ENCODE measurements at regions not wholly inside any gene's neighbourhood (a gene's known extent, or its start where the extent isn't known, plus 50 kb on each side); places are given as distances from the start of the nearest gene placed in this dataset.

DNA sequence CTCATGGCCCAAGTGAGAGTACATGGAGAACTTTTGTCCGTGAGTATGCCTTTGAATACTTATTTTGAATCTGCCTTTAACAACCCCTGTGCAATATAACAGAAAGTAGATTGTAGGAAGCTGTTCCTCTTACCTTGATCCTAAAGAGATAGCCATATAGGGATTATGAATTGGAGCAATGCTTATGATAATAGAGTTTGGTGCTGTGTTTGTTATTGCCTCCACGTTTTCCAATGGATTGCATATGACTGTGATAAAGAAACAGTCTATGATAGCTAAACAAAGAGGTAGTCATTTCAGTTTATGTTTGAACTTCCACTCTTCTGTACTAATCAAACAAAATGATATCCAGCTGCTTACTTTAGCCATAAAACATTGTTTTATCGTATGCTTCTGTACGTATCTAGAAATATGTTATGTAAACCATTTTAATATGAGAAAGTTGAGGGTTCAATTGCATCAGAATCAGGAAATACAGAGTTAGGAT, 199.6 kb upstream of the RGMB start:
- TF ChIP-seq, protein P1, sequence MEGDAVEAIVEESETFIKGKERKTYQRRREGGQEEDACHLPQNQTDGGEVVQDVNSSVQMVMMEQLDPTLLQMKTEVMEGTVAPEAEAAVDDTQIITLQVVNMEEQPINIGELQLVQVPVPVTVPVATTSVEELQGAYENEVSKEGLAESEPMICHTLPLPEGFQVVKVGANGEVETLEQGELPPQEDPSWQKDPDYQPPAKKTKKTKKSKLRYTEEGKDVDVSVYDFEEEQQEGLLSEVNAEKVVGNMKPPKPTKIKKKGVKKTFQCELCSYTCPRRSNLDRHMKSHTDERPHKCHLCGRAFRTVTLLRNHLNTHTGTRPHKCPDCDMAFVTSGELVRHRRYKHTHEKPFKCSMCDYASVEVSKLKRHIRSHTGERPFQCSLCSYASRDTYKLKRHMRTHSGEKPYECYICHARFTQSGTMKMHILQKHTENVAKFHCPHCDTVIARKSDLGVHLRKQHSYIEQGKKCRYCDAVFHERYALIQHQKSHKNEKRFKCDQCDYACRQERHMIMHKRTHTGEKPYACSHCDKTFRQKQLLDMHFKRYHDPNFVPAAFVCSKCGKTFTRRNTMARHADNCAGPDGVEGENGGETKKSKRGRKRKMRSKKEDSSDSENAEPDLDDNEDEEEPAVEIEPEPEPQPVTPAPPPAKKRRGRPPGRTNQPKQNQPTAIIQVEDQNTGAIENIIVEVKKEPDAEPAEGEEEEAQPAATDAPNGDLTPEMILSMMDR (IDR thresholded peaks at IDR 0.05; ENCODE audit: control insufficient read depth, extremely low read depth, insufficient read depth): no peak
- H3K4me3 ChIP-seq (ENCODE audit: low read depth, low read length): no peak overlapping the region
- DNase-seq (ENCODE audit: low read depth): no peak

DNA sequence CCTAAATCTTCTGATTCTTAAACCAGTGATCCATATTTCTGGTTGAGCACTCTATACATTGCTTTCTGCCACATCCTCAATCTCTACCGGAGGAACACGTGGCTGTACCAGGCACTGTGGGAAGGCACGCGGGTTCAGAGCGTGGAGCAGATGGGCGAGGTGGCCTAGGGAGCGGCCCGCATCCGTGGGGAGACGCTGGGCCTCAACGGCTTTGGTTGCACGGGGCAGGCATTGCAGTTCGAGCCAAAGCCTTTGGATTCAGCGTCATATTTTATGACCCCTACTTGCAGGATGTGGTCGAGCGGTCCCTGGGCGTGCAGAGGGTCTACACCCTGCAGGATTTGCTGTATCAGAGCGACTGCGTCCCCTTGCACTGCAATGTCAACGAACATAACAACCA, 197.2 kb upstream of the RGMB start:
- H3K4me3 ChIP-seq (ENCODE audit: low read depth, low read length): no peak overlapping the region
- DNase-seq (ENCODE audit: low read depth): no peak
- TF ChIP-seq, protein P1 (IDR thresholded peaks at IDR 0.05; ENCODE audit: control insufficient read depth, extremely low read depth, insufficient read depth): no peak

DNA sequence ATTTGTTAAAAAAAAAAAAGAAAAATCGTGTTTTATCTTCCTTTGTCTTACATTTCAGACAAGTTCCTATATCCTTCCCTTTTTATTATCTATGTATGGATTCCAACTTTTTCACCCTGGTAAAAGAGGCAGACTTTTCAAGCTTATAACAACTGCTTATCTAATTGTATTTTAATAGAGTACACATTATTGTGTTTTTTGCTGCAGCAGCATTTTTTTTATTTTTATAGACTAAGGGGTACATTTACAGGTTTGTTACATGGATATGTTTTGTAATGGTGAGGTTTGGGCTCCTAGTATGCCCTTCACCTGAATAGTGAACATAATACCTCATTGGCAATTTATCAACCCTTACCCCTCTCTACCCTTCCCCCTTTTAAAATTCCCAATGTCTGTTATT, 195.0 kb upstream of the RGMB start:
- H3K4me3 ChIP-seq (ENCODE audit: low read depth, low read length): no peak overlapping the region
- TF ChIP-seq, protein P1 (IDR thresholded peaks at IDR 0.05; ENCODE audit: control insufficient read depth, extremely low read depth, insufficient read depth): no peak
- DNase-seq (ENCODE audit: low read depth): no peak

DNA sequence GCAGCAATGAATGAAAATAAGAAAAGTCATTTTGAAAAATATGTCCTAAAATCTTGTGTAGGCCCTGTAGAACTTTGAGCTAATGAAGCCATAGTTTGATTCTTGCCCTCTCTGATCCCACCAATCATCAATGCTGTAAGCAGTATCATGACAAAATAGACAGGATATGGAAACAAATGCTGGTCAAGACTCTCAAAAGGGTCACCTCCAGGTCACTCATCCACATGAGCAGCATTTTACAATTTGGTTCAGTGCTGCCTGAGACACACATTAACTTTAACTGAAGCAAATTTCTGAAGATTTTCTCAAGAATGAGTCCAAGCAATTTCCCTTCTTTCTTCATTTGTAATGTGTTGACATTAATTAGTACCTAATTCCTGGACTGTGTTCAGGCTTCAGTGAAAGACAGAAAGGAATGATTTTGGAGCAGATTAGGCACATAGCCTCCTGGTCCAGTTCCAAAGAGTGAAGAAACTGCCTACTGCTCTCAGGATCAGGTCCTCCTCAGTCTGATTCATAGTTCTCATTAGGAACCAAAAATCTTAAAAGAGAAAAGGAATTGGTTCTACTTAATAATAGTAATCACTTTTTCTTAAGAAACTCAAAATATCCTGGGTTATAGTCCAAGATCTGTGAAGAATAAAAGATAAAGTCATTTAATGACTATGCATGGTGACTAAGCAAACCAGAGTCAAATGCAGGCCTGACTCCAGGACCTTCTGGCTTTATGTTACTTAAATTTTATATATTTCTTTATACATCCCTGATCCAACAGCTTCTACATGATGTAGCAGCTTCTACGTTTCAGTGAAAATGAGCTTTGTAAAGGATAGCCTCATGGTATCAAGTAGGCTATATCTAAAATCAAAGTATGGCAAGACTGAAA, 192.1 kb upstream of the RGMB start:
- H3K4me3 ChIP-seq (ENCODE audit: low read depth, low read length): no peak overlapping the region
- no peak for DNase-seq (ENCODE audit: low read depth)
- TF ChIP-seq, protein P1 (IDR thresholded peaks at IDR 0.05; ENCODE audit: control insufficient read depth, extremely low read depth, insufficient read depth): no peak

DNA sequence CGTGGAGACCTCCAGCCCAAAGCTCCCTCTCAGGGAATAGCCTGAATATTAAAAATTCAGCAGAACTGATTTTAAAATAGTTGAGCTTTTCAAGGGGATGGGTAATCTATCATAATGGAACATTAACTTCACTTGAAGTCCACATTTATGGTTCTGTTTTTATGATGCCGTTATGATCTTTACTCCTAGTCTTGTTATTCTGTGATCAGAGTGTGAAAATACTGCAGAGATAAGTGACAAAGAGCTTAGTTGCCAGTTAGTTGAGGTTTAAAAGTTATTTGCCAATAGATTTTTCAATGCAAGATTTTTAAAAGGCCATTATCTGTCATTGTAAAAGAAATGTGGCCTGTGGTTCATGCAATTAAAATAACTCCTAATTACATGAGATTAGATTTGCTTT, 189.9 kb upstream of the RGMB start:
- no peak for DNase-seq (ENCODE audit: low read depth)
- TF ChIP-seq, protein P1 (IDR thresholded peaks at IDR 0.05; ENCODE audit: control insufficient read depth, extremely low read depth, insufficient read depth): no peak
- no peak overlapping the region for H3K4me3 ChIP-seq (ENCODE audit: low read depth, low read length)

DNA sequence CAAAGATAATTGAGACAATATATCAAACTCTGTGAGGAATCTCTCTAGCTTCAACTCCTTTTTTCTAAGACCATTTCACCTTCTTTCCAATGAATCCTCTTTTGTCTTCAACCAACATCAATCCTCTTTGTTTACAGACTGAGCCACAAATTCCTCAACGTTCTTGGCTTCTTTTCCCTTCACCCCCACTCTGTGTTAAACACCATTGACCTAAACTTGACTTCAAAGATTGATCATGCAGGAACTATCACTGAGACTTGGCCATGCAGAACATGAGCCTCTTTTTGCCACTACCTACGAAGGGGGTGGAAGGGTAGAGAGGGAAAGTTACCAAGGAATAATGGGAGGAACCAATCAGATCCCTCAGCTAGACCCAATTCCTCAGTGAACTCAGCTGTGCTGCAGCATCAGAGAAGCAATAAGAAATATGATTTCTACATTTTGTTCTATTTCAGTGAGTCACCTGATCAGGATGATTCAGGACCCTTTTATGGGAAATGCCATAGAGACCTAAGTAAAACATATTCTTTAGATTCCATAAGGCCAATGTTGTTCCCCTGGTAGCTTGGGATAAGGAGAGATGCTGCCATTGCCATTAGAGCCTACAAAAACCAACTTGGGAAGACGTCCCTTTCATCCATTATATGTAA, 187.7 kb upstream of the RGMB start:
- no peak overlapping the region for H3K4me3 ChIP-seq (ENCODE audit: low read depth, low read length)
- TF ChIP-seq, protein P1 (IDR thresholded peaks at IDR 0.05; ENCODE audit: control insufficient read depth, extremely low read depth, insufficient read depth): no peak

More for the DNA sequence above, 187.7 kb upstream of the RGMB start:
- DNase-seq (ENCODE audit: low read depth): no peak

Measured in LNCaP clone FGC (cell line).